Amniotic epithelial cell (primary cell): ENCODE measurements at regions not wholly inside any gene's neighbourhood (a gene's known extent, or its start where the extent isn't known, plus 50 kb on each side); places are given as distances from the start of the nearest gene placed in this dataset.

Source experiments
- DNase-seq: peaks from one replicate; pipeline ENCODE4 v3.0.0-alpha.2; 2010; ENCODE audit warnings: low read depth

DNA sequence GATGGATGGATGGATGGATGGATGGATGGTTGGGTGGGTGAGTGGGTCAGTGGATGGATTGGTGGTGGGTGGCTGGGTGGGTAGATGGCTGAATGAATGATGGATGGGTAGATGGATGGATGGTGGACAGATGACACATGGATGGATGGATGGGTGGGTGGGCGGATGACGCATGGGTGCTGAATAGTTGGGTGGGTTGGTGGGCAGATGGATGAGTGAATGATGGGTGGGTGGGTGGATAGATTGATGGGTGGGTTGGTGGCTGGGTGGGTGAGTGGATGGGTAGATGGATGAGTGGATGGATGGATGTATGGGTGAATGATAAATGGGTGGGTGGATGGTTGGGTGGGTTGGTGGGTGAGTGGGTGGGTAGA lies 69.9 kb upstream of the NKX1-1 start:
- DNase-seq, result no peak

DNA sequence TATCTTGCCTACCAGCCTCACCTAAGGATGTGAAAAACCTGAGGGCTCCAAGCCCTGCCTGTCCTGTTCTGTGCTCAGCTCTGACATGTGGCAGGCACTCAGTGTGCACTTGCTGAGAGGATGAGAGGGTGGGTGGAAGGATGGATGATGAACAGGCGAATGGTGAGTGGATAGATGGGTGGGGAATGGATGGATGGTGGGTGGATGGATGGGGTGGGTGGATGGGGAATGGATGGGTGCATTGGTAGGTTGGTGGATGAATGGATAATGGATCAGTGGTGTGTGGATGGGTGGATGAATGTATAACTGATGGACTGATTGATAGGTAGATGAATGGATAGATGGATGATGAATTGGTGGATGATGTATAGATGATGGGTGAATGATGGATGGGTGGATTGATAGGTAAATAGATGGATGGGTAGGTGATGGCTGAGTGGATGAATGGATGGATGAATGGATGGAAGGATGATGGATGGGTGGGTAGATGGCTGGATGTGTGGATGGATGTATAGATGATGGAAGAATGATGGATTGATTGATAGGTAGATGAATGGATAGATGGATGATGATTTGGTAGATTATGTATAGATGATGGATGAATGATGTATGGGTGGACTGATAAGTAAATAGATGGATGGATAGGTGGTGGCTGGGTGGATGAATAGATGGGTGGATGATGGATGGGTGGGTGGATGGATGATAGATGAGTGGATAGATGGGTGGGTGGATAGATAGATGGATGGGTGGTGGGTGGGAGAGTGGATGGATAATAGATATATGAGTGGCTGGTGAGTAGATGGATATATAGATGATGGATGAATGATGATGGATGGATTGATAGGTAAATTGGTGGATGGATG lies 69.3 kb upstream of the NKX1-1 start:
- no peak for DNase-seq

DNA sequence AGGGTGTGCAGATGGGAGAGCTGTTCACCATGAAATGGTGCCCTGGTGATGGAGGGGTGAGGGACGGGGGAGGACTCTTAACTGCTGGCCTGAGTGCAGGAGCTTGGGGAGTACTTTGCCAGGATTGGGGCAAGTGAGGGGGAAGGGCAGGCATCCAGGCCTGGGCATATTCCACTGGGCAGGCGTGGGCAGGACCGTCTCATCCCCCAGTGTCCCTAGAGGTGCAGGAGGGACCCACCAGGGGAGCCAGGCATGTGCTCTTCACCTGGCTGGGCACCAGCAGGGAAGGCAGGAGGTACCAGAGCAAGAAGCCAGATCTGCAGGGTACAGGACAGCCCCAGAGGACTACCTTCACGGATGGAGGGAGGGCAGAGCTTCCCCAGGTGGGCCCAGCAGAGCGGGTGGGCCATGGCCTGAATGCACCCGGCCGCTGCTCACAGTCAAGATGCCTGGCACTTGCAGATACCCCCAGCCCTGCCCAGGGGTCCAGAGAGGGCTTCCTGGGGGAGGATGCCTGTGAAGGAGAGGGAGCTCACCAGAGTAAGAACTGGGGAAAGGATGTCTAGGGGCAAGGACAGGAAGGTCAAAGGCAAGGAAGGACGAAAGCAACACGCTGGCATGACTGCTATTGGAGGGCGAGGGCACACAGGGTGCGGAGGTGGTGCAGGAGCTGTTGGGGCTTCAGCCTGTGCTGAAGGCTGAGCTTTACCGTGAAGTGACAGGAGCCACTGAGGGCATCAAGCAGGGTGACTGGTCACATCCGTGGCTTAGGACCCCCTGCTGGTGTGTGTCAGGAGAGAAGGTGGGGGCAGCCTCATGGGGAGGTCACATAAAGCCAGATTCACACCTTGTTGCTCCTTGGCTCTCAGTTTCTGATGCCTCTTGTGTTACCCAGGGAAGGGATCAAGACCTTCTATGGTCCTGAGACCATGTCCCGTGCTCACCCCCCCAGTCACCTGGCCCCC lies 68.2 kb upstream of the NKX1-1 start:
- DNase-seq, result no peak

DNA sequence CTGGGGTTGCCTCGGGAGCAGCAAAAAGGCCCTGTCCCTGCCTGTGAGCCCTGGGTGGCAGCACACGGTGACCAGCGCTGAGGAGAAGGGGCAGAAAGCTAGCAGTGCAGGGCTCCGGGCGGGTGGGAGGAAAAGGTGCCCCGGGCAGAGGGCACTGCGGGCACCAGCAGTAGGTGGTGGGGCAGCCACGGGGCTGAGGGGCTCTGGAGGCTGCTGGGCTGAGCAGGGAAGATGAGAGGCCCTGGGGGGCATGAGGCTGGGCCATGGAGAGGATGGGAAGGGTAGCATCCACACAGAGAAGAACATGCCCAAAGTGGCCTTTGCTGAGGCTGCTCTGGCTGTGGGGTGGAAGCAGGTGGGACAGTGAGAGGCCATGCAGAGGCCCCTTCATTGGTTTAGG lies 67.5 kb upstream of the NKX1-1 start:
- no peak for DNase-seq

DNA sequence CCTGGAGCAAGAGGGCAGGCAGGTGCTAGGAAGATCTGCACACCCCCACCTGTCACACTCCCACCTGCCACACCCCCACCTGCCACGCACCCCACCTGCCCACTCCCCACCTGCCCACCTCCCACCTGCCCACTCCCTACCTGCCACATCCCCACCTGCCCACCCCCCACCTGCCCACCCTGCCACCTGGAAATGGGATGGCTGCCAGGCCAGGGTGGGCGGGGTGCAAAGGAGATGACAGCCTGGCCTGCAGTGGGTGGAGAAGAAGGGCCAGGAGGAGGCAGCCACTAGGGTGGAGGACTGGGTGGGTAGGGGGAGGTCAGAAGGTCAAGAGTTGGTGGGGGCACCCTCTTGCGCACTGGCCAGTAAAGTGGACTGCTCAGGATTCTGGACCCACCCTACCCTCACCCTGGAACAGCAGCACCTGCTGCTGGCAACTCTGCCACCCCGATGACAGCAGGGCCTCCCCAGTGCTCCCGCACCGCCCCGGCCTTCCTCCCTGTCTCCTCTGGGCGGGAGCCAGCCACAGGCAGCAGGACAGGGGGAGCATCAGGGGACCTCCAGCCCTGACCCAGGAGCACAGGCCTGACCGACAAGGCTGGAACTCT lies 66.8 kb upstream of the NKX1-1 start:
- no peak for DNase-seq

DNA sequence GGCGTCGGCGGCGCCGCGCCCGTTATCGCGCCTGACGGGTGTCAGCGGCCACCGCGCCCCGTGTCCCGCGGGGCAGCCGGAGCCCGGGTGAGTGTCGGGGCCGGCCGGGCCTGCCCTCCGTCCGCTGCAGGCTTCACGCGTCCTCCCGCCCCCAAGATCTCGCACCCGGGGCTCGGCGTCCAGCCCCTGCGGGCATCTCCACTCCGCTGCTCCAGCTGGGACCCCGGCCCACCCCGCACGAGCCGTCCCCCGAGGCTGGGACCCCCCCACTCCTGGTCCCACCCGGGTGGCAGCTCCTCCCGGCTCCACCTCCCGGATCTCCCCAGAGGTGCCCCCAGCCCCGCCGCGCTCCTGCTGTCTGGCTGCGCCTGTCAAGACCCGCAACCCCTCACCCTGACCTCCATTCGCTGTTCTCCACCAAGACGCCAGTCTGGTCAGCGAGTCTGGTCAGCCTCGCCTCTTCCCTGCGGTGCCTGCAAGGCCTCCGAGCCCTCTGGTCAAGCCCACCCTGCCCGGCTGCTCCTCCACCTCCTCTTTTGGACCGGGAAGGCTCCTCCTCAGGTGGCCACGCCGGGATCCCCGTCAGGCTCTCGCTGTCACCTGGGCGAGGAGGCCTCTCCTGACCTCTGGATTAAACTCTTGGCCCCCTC lies 66.0 kb upstream of the NKX1-1 start:
- no peak for DNase-seq

DNA sequence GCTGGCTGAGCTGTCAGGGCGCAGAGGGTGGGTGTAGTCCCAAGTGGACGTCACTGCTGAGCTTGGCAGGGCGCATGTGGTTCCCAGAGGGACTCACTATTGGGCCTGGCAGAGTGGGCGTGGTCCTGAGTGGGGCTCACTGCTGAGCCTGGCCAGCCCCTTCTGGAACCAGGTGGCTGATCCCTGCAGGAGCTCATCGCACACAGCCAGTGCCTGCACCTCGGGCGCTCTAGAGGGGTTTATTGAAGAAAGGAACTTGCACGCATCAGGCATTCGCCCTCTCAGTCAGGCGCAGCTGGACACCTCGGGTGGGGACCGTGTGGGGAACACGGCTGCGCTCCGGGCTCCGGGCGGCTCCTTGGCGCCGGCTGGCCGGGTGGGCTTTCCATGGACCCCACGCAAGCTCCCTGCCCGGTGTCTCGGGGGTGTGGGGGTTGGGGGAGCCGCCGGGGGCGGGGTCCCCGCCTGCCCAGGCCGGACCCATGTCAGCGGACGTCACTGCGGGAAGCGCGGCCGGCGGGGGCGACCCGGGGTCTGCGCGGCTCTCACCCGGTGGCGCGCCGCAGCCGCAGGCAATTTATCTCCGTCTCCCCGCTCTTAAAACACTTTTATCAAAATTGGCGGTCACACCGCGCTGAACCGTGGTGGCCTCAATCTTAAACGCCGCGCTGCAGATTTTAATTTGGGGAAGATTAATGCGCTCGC lies 65.4 kb upstream of the NKX1-1 start:
- DNase-seq, result no peak

DNA sequence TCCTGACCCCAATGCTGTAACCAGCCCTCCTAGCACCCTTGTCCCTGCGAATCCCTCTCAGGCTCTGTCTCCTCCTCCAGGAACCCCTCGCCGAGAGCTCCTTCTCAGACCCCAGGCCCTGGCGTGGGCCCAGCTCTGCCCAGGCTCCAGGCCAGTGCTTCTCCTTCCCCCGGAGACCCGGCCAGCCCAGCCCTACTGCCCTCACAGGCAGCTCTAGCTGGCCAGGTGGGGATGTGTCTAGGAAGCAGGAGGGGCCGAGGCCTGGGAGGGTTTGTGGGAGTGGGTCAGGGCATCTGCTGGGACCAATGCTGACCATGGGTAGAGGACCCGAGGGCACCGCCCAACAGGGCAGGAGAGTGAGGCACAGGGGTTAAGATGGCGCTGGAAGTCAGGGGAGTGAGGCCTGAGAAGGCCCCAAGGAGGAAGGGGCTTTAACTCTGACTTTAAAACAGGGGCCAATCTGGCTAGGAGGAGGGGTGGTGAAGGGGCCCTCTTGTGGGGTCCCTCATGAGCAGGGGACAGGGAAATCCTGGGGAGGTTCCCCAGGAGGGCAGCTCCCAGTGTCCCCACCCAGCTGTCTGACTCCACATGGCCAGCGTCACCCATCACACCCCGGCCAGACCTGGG lies 64.7 kb upstream of the NKX1-1 start:
- no peak for DNase-seq

DNA sequence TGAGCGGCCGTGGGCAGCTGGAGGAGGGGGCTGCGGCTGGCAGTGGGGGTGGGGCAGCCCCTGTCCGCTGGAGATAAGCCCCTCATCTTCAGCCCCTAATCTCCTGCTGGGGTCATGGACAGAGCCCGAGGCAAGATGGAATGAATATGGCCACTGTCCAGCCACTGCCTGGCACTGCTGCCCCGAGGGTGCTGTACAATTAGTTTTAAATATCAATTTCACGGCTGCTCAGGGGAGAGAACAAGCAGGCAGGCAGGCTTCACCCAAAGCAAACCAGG lies 64.1 kb upstream of the NKX1-1 start:
- no peak for DNase-seq

DNA sequence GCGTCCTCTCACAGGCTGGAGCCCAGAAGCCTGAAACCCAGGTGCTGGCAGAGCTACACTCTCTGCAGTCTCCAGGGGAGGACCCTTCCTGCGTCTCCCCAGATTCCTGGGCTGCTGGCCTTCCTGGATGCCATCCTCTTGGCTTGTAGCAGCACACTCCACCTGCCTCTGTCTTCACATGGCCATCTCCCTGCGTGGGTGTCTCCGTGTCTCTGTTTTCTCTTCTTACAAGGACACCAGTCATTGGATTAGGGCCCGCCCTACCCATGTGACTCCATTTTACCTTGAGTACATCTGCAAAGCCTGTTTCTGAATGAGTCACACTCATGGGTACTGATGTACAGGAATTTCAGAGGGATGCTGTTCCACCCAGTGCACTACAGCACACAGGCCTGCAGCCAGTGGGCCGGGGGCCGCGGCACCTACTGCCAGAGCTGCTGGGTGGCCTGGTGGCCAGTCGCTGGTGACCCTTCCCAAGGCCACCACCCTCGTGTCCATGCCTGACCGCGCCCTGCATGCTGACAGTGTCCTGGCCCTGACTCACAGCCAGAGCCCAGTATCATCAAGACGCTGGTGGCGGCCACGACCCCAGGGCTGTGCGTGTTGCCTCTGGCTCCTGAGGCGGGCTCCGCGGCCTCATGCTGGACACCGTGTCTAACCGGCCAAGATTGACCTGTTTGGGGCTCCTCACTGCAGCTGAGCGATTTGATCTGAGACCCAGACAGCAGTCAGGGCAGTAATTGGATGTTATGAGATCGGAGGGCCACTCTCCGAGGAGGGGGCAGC lies 63.6 kb upstream of the NKX1-1 start:
- DNase-seq, result peak; percentile 4

DNA sequence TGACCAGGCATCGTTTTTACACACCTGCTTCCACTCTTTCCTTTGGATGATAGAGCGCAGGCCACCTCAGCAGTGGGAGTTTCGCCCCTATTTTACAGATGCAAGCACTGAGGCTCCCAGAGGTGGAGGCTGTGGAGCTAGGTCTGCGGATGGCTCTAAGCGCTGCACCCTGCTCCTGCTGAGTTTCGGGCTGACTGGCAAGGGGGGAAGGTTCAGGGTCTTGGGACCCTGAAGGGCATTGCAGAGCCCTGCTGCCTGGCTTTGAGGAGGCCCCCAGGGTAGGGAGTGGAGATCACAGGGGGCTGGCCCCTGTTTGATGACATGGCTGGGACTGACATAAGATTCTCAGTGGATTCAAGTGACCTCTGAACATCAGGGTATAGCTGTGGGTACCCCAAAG lies 62.8 kb upstream of the NKX1-1 start:
- no peak for DNase-seq

DNA sequence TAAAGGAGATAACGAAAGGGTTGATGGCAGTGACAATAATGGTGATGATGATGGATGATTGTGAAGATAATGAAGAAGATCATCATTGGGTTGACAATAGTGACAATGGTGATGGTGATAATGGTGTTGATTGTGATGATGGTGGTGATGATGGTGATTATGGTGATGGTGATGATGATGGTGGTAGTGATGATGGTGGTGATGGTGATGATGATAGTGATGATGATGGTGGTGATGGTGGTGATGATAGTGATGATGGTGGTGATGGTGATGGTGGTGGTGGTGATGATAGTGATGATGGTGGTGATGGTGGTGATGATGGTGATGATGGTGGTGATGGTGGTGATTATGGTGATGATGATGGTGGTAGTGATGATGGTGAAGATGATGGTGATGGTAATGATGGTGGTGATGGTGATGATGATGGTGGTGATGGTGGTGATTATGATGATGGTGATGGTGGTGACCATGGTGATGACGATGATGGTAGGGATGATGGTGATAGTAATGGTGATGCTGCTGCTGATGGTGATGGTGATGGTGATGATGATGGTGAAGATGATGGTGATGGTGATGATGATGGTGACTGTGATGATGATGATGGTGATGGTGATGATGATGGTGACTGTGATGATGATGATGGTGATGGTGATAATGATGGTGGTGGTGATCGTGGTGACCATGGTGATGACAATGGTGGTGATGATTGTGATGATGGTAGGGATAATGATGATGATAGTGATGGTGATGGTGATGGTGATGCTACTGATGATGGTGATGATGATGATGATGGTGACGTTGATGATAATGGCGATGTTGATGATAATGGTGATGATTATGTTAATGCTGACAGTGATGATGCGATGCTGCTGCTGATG lies 61.6 kb upstream of the NKX1-1 start:
- DNase-seq, result no peak

DNA sequence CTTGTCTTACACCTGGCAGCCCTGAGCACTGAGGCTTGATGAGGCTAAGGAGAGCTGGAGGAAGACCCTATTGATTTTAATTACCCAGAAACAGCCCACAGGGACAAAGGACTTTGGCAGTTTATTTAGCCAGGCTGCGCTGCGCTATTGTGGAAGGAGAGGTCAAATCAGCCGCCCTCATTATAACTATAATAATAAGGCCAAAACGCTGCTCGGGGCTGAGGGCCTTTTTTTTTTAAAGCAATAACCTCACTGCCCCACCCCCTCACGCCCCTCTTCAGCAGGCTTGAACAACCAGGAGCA lies 60.6 kb upstream of the NKX1-1 start:
- DNase-seq, result no peak

DNA sequence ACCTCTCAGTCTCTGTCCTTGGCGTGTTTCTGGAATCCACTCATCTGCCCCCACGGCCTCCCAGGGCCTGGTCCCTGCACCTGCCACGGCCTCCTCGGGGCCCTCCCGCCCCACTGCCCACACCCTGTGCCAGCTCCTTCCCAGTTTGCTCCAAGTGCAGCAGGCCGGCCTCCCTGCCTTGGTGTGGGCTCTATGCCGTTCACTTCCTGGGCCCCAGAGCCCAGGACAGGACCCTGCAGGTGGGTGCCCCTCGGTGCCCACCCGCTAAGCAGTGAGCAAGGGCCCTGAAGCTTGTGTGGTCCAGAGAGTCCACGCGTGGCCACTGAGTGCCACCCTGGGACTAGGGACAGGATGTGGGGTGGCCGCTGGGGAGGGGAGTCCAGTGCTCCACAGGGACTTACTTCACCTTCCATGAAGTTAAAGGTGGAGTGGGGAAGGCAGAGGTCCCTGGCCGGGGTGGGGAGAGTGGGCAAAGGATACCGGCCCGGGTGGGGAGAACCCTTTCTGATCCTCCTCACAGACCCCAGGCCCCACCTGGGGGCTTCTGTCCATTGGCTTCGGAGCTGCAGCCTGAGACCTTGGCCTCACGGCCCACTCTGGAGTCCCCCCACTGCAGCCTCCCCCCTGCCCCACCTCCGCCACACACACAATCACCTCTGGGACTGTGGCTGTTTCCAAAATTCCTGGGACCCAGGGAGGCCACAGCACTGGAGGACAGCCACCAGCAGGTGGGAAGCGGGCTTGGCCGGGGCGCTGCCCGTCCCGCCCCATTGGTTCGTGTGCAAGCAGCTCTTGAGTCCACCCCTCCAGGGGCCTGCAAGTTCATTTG lies 60.0 kb upstream of the NKX1-1 start:
- no peak for DNase-seq

DNA sequence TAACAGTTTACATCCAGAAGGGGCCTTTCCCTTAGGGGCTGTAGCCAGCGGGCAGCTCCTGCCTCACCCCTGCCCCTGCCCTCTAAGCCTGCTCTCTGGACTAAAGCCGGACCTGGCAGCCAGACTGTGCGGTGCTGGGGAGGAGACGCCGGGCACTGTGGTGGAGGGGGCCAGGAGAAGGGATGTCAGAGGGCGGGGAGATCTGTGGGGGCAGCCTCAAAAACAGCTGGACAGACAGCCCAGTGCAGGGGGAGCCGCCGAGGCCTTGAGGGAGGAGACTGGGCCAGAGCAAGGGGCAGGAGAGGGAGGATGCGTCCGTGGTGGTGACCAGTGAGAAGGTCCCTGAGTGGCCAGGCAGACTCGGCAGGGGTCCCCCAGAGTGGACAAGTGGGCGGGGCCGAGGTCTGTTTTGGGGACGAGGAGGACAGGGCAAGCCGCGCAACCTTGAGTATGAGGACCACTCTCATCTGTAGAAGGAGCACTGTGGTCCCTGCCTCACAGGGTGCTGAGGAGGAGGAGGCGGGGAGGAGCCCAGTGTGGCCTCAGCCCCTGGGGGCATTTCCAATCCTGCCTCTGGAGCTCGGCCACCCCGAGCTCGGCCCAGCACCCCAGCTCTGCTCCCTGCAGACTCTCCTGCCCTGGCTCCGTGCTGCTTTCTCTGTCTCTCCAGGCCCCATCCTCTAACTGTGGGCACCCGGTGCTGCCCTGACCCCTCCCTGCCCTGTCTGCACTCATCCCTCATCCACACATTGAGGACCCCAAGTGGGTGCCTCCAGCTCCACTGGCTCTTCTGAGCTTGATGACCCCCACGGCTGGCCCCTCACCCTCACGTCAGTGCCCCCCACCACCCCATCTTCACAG lies 59.2 kb upstream of the NKX1-1 start:
- DNase-seq, result no peak

DNA sequence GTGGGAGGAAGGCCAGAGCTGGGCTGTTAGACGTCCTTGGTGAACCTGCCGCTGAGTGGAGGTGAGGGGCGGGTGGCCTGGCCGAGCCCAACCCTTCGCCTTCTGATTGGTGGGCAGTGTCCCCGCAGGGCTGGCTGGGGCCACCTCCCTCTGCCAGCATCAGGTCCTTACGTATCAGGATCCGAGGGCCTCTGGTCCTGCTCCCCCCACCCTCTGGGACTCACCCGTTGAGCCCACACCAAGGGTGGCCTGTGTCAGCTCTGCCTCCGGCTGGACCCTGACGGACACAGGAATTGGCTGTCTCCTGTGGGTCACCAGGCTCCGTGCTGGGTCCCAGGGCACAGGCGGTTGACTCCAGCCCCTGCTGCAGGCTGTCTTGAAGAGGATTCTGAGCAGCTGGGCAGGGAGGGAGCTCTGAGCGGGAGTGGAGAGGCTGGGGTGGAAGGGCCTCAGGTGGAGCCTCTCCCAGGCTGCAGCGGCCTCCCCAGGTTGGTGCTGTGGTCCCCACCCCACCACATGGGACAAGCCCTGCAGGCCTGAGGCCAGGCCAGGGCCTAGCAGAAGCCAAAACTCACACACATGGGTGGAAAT lies 58.4 kb upstream of the NKX1-1 start:
- no peak for DNase-seq

DNA sequence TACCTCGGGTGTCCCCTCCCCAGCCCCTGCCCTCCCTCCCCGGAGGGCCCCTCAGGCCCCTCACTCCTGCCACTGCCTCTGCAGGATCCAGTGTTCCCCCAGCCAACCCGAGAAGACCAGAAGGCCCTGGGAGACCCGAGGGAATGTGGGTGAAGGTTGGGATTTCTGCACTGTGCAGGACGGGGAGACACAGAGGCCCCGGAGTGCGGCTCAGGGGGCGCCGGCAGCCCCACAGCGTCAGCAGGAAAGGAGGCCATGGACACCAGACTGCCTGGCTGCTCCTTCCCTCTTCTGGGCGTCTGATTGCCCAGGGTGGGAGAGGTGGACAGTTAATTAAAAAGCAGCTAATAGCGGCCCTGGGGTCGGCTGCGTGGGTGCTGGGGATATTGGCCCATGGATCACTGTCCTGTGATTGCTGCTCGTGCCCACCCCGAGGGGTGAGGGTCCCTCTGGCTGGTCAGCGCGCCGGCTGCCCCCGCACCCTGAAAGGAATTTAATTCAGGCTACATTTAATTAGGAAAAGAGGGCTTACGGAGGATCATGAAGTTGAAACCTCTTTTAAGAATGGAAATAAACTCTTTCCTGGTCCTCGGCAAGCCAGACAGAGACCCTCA lies 57.8 kb upstream of the NKX1-1 start:
- no peak for DNase-seq
